IgD-negative memory B cell (primary cell): ENCODE measurements at regions not wholly inside any gene's neighbourhood (a gene's known extent, or its start where the extent isn't known, plus 50 kb on each side); places are given as distances from the start of the nearest gene placed in this dataset.
"Not testable (repeated sequence)": the region's sequence is repeated elsewhere in the genome, so short reads cannot be mapped to it uniquely, and the experiment has no call there.

Source experiments
- H3K27ac Mint-ChIP-seq, 3 donors: one replicate each; pipeline ENCODE4 v1.8.0; 2020 to 2022; ENCODE audit warnings: mild to moderate bottlenecking in 3 of 3, mixed read lengths in 3 of 3, moderate library complexity in 1 of 3
- H3K27me3 Mint-ChIP-seq: one replicate; pipeline ENCODE4 v1.8.0; 2021; ENCODE audit warnings: mixed read lengths
- H3K36me3 Mint-ChIP-seq: one replicate; pipeline ENCODE4 v1.8.0; 2020; ENCODE audit warnings: mild to moderate bottlenecking, mixed read lengths
- H3K4me1 Mint-ChIP-seq, 3 donors: one replicate each; pipeline ENCODE4 v1.8.0; 2020 to 2022; ENCODE audit warnings: mixed read lengths in 3 of 3, mild to moderate bottlenecking in 1 of 3
- H3K4me3 Mint-ChIP-seq, 4 donors: one replicate each; pipeline ENCODE4 v1.8.0; 2020 to 2022; ENCODE audit warnings: mild to moderate bottlenecking in 4 of 4, mixed read lengths in 4 of 4, moderate library complexity in 3 of 4
- H3K9me3 Mint-ChIP-seq, 3 donors: one replicate each; pipeline ENCODE4 v1.8.0; 2020 to 2021; ENCODE audit warnings: mixed read lengths in 3 of 3, mild to moderate bottlenecking in 1 of 3

DNA sequence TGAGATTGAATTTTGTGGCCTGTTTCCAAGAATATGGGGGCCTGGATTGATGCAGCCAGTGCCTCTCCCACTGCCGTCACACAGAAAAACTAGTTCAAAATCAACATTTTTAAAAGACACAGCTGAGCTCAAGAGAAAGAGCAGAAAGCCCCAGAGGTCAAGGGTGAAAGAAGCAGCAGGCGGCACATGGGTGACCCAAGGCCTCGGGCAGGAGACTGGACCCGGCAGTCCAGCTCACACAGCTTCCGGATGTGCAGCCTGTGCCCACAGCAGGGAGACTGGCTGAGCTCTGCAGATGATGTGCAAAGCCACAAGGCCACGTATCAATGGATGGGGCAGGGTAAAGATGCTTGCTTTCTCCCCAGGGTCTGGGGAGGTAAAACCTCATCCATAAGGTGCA lies 50.4 kb upstream of the RNF32 start:
- Mint-ChIP-seq H3K27me3 (no peaks in the 10 kb centered on the region), H3K4me1 (no peaks in the 10 kb centered on the region), H3K36me3 (peaks cover 8% of the 10 kb centered on the region), H3K9me3 (peaks cover 10 to 28% (median 17%) of the 10 kb centered on the region in 3 donors), H3K27ac (peak overlapping the region in 1 of 3 donors; percentile 77), H3K4me3 (no peak overlapping the region)

- H3K4me3 Mint-ChIP-seq, result no peak overlapping the region
- H3K27me3 Mint-ChIP-seq, result peaks cover 2% of the 10 kb centered on the region
- H3K9me3 Mint-ChIP-seq, result peaks cover 10 to 28% (median 17%) of the 10 kb centered on the region in 3 donors
- H3K4me1 Mint-ChIP-seq, result no peaks in the 10 kb centered on the region
- peaks cover 8% of the 10 kb centered on the region for H3K36me3 Mint-ChIP-seq
- H3K27ac Mint-ChIP-seq, result no peak overlapping the region
These were observed 50.8 kb upstream of the RNF32 start for GRCh38 chr7:156589808-156590207.

DNA sequence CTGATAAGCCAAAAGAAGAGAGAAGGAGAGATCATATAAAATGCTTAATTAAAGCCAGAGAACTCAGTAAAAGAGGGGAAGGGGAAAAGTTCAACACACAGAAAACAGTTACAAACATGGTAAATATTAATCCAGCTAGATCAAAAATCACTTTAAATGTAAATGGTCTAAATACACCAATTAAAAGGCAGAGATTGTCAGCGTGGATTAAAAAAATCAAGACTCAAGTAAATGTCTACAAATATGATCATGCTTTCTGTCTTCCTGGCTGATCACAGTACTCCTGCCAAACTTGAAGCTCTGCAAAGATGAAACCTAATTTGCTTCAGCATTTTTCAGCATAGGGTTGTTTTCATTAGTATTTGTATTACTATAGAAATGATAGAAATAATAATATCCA lies 54.6 kb upstream of the RNF32 start:
- Mint-ChIP-seq H3K27me3 (peaks cover 2% of the 10 kb centered on the region), H3K4me1 (no peaks in the 10 kb centered on the region), H3K4me3 (no peak overlapping the region), H3K9me3 (peaks cover 2 to 18% (median 2%) of the 10 kb centered on the region in 3 donors), H3K27ac (no peak overlapping the region), H3K36me3 (peaks cover 2% of the 10 kb centered on the region)

- Mint-ChIP-seq H3K36me3 (peaks cover 2% of the 10 kb centered on the region), H3K4me3 (no peak overlapping the region), H3K27ac (no peak overlapping the region), H3K4me1 (no peaks in the 10 kb centered on the region), H3K27me3 (peaks cover 2% of the 10 kb centered on the region), H3K9me3 (peaks cover 2 to 18% (median 2%) of the 10 kb centered on the region in 3 donors)
These were observed 55.4 kb upstream of the RNF32 start for GRCh38 chr7:156585025-156585648.

GRCh38 chr7:156582591-156583123 lies 57.9 kb upstream of the RNF32 start:
- peaks cover 4% of the 10 kb centered on the region for H3K27me3 Mint-ChIP-seq
- no peak overlapping the region for H3K27ac Mint-ChIP-seq
- H3K4me3 Mint-ChIP-seq, result no peak overlapping the region
- peaks cover 2 to 18% (median 4%) of the 10 kb centered on the region in 3 donors for H3K9me3 Mint-ChIP-seq
- peaks cover 2% of the 10 kb centered on the region for H3K36me3 Mint-ChIP-seq
- H3K4me1 Mint-ChIP-seq, result no peaks in the 10 kb centered on the region

DNA sequence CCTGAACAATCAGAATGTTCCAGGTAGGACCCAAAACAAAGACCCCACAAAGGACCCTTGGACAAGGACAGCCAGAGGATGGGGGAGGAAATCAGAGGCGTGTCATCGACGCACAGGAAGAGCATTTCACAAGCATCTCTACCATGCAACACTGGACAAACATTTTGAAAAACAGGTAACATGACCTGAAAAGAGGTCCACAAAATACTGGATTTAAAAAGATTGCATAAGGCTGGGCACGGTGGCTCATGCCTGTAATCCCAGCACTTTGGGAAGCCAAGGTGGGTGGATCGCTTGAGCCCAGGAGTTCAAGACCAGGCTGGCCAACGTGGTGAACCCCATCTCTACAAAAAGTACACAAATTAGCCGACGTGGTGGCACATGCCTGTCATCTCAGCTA lies 60.5 kb upstream of the RNF32 start:
- H3K27me3 Mint-ChIP-seq, result peaks cover 5% of the 10 kb centered on the region
- no peak overlapping the region for H3K27ac Mint-ChIP-seq

DNA sequence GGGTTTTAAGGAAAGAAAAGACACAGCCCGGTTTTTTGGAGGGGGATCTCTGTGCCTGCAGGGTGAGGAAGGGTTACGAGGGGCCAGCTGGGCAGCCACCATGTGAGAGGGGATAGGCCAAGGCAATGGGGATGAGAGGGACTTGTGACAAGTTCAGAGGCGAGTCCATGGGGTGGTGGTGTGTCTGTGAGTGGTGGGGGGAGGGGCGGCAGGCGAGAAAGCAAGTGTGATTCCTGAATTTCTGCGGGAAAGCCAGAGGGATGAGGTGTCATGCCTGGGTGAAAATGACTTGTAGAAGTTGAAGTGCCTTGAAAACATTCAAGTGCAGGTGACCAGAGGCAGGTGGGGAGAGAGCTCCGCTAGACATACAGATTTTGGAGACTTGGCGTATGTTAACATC lies 61.0 kb upstream of the RNF32 start:
- H3K27ac Mint-ChIP-seq, result no peak overlapping the region
- peaks cover 0 to 5% (median 5%) of the 10 kb centered on the region in 3 donors for H3K9me3 Mint-ChIP-seq
- H3K27me3 Mint-ChIP-seq, result peaks cover 6% of the 10 kb centered on the region
- peaks cover 4% of the 10 kb centered on the region for H3K36me3 Mint-ChIP-seq
- H3K4me3 Mint-ChIP-seq, result no peak overlapping the region
- no peaks in the 10 kb centered on the region for H3K4me1 Mint-ChIP-seq

More for the DNA sequence above, 60.5 kb upstream of the RNF32 start:
- Mint-ChIP-seq H3K4me1 (no peaks in the 10 kb centered on the region), H3K9me3 (peaks cover 0 to 4% (median 4%) of the 10 kb centered on the region in 3 donors), H3K4me3 (no peak overlapping the region), H3K36me3 (peaks cover 3% of the 10 kb centered on the region)

DNA sequence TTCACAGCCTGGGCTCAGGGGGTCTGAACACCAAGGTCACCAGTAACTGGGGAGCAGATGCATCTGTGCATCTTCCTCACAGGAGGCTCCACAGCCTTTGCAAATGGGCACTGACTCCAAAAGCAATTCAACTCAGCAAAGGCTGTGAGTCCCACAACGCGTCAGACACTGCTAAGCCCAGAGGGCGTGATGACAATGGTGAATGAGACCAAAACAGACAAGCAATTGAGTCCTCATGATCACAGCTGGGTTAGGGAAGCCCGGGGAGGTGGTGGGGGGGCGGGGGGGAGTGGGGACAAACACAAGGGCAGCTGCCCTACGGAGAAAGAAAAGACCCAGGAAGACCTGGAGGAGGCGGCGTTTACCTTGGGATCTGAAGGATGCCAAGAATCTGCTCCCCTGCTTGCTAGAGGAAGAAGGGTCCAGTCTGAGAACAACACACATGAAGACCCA lies 61.6 kb upstream of the RNF32 start:
- H3K4me3 Mint-ChIP-seq, result no peak overlapping the region
- peaks cover 0 to 11% (median 5%) of the 10 kb centered on the region in 3 donors for H3K9me3 Mint-ChIP-seq
- H3K27me3 Mint-ChIP-seq, result peaks cover 7% of the 10 kb centered on the region
- no peak overlapping the region for H3K27ac Mint-ChIP-seq
- H3K4me1 Mint-ChIP-seq, result no peaks in the 10 kb centered on the region
- peaks cover 4% of the 10 kb centered on the region for H3K36me3 Mint-ChIP-seq

DNA sequence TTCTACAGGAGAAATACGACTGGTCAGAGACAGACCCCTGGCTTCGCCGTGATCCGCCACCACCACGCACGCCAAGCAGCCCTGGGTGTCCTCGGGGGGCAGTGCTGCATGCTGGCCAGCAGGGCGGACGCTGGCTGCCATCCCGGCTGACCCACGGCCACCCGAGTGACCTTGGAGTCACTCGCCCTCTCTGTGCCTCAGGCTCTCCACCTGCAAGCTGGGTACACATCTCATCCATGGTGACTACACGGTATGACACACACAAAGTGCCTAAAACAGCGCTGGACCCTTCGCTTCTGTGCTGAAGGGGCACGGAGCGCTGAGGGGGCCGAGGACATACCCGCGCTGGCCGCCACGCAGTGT lies 62.0 kb upstream of the RNF32 start:
- Mint-ChIP-seq H3K9me3 (peaks cover 0 to 13% (median 5%) of the 10 kb centered on the region in 3 donors), H3K27ac (no peak overlapping the region), H3K4me3 (no peak overlapping the region), H3K4me1 (no peaks in the 10 kb centered on the region), H3K27me3 (peaks cover 7% of the 10 kb centered on the region), H3K36me3 (peaks cover 4% of the 10 kb centered on the region)

- Mint-ChIP-seq H3K36me3 (peaks cover 4% of the 10 kb centered on the region), H3K4me1 (no peaks in the 10 kb centered on the region), H3K4me3 (no peak overlapping the region), H3K27ac (no peak overlapping the region), H3K9me3 (peaks cover 0 to 13% (median 5%) of the 10 kb centered on the region in 3 donors), H3K27me3 (peaks cover 7% of the 10 kb centered on the region)
These were observed 62.7 kb upstream of the RNF32 start for GRCh38 chr7:156577645-156578577.

DNA sequence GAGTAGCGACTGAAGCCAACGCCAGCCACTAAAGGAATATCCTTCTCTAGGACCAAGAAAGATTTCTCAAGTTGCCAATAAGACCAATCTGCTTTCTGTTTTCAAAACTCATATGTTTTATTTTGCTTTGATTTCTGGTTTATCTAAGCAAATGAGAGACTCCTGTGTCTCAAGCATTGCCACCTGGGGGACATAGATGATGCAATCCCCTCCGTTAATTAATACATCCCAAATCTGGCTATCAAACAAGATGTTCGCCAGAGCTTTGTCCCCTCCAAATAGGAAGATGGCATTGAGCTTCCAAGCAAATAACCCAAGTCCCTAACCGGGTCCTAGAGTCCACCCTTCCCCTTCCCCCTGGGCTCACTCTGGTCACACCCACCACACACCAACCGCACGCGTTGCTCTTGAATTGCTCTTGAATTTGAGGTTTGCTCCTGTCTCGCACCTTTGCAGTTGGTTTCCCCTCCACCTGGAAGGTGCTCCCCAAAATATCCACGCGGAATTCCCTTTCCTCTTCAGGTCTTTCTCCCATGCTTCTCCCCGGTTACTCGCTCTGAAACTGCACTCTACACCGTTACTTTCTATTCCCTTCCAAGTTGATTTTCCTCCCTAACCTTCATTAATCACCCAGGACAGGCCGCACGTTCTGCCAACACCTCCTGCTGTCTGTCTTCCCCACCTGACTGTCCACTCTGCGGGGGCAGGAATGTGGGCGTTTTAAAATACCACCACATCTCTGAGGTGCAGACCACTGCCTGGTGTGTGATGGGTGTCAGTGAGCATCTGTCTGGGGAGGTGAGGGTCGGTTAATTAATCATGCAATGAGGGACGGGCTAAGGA lies 64.1 kb upstream of the RNF32 start:
- Mint-ChIP-seq H3K36me3 (peaks cover 4% of the 10 kb centered on the region), H3K4me3 (peak overlapping the region in 1 of 4 donors; percentile 67), H3K27ac (no peak overlapping the region), H3K9me3 (peaks cover 0 to 9% (median 5%) of the 10 kb centered on the region in 3 donors), H3K4me1 (no peaks in the 10 kb centered on the region), H3K27me3 (peaks cover 7% of the 10 kb centered on the region)

- no peaks in the 10 kb centered on the region for H3K36me3 Mint-ChIP-seq
These were observed 72.3 kb upstream of the RNF32 start for GRCh38 chr7:156568258-156568657.

GRCh38 chr7:156566812-156567549 lies 73.6 kb upstream of the RNF32 start:
- Mint-ChIP-seq H3K36me3 (no peaks in the 10 kb centered on the region), H3K4me3 (no peak overlapping the region), H3K9me3 (peaks cover 11 to 23% (median 15%) of the 10 kb centered on the region in 3 donors), H3K27me3 (peaks cover 2% of the 10 kb centered on the region), H3K27ac (no peak overlapping the region), H3K4me1 (peaks cover 0 to 3% (median 0%) of the 10 kb centered on the region in 3 donors)

More at GRCh38 chr7:156568258-156568657, 72.3 kb upstream of the RNF32 start:
- Mint-ChIP-seq H3K27ac (no peak overlapping the region), H3K9me3 (peaks cover 11 to 22% (median 15%) of the 10 kb centered on the region in 3 donors), H3K27me3 (peaks cover 2% of the 10 kb centered on the region), H3K4me1 (peaks cover 0 to 3% (median 0%) of the 10 kb centered on the region in 3 donors), H3K4me3 (no peak overlapping the region)

- not testable (repeated sequence) for H3K4me1 Mint-ChIP-seq, H3K27ac Mint-ChIP-seq, H3K27me3 Mint-ChIP-seq, H3K36me3 Mint-ChIP-seq, H3K4me3 Mint-ChIP-seq
- H3K9me3 Mint-ChIP-seq, result peaks cover 11 to 26% (median 15%) of the 10 kb centered on the region in 3 donors
These were observed 75.6 kb upstream of the RNF32 start for GRCh38 chr7:156565002-156565401.
